CD4-positive, alpha-beta T cell treated with Interleukin-6 for 4 hours (primary cell): ENCODE measurements at regions not wholly inside any gene's neighbourhood (a gene's known extent, or its start where the extent isn't known, plus 50 kb on each side); places are given as distances from the start of the nearest gene placed in this dataset.

Source experiments
- DNase-seq: peaks from one replicate; pipeline ENCODE4 v3.0.0-alpha.2; 2020; ENCODE audit warnings: mixed read lengths

DNA sequence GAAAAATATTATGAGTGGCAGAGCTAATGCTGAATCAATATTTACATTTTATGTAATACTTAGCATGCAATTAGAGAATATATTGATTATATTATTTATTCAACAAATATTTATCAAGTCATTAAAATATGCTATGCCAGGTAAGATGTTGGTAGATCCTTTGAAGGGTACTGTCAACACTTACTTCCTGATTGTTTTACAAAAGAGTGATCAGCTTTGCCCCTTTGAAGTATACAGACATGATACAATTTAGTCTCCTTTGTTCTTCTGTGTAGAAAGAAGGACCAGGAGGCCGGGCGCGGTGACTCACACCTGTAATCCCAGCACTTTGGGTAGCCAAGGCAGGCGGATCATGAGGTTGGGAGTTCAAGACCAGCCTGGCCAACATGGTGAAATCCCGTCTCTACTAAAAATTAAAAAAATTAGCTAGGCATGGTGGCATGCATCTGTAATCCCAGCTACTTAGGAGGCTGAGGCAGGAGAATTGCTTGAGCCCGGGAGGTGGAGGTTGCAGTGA lies 73.9 kb upstream of the IFNG-AS1 start:
- DNase-seq = no peak

DNA sequence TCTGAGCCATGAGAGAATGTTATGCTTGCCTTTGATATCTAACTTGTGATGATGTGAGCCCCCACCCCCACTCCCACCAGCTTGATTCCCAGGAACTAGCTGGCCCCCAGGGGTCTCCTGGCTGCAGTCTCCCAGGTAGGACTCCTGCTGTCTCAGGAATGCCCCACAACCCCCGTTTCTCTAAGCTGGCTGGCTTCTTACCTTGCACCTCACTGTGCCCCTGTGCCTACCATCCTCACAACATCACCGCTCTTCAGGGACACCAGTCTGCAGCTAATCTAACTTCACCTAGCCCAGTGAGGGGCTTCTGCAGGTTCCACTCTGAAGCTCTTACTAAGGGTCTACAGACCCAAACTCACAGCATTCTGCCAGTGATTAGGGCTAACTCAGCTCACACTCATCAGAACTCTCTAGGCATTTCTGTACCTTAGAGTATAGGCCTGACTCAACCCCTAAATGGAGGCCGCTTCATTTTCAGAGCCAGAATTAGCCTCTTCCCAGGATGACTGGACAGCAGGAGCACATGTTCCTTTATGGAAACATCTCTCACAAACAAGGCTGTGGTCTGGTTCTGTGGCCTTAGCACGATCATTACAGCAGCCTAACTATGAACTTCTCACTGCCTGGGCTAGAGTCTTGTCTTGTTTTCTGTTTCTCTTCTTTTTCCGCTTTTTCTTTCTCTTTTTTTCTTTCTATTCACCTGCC lies 72.8 kb upstream of the IFNG-AS1 start:
- DNase-seq = no peak

GRCh38 chr12:67917811-67918210 lies 71.4 kb upstream of the IFNG-AS1 start:
- no peak for DNase-seq

DNA sequence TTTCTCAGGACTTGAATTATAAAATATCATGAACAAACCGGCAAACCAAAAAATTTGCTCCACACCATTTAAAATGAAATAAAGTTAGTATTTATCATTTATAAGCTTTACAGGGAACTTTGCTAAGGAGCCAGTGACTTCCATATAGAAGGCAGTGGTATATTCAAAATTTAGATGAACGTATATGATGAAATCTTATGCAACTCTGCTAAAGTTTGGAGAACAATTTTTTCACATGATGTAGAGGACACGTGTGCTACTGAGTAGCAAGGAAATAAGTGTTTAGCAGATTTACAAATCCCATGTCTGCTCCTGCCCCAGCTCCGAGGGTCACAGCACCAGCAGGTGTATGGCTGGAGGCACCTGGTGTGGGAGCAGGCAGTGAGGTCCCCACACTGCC lies 70.8 kb upstream of the IFNG-AS1 start:
- no peak for DNase-seq

- no peak for DNase-seq
These were observed 69.8 kb upstream of the IFNG-AS1 start for GRCh38 chr12:67919406-67919805.

- DNase-seq = no peak
These were observed 68.8 kb upstream of the IFNG-AS1 start for GRCh38 chr12:67920413-67920812.

- DNase-seq = no peak
These were observed 68.0 kb upstream of the IFNG-AS1 start for GRCh38 chr12:67921286-67921685.

DNA sequence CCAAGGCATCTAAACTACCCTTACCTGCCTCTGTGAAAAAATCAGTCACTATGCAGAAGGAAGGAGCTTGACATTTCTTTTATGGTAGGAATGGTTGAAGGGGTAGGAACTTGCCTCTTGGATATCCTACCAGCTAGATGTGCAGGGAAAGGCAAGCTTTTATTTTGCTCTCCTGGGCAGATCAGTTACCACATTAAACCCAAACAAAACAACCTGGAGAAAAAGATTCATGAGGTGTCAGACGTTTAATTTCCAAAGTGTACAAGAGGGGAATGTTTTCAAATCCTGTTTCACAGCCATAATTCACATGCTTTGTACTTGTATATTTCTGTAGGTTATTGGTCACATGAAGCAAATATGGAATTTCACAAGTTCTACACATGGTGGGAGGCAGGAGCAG lies 67.0 kb upstream of the IFNG-AS1 start:
- DNase-seq = no peak

GRCh38 chr12:67925077-67925476 lies 64.2 kb upstream of the IFNG-AS1 start:
- no peak for DNase-seq

- DNase-seq = no peak
These were observed 63.7 kb upstream of the IFNG-AS1 start for GRCh38 chr12:67925552-67925951.

DNA sequence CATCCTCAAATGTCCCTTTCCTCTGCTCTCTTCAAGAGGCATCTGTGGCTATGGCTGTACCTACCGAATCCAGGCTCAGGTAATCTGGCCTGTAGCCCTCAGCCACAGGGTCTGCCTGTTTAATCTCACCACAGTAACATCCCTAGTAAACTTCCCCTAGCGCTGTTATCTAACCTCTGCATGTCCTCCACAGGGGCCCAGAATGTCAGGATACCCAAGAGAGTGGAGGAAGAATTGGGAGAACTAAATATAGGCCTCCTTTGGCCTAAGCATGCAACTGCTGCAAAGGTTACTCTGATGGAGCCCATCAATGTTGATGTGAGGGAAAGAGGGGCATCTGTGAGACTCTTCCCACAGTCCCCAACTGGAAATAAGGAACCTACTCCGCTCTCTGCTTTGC lies 63.2 kb upstream of the IFNG-AS1 start:
- DNase-seq = no peak

- no peak for DNase-seq
These were observed 61.9 kb upstream of the IFNG-AS1 start for GRCh38 chr12:67927324-67927723.

- DNase-seq = no peak
These were observed 61.4 kb upstream of the IFNG-AS1 start for GRCh38 chr12:67927815-67928214.

DNA sequence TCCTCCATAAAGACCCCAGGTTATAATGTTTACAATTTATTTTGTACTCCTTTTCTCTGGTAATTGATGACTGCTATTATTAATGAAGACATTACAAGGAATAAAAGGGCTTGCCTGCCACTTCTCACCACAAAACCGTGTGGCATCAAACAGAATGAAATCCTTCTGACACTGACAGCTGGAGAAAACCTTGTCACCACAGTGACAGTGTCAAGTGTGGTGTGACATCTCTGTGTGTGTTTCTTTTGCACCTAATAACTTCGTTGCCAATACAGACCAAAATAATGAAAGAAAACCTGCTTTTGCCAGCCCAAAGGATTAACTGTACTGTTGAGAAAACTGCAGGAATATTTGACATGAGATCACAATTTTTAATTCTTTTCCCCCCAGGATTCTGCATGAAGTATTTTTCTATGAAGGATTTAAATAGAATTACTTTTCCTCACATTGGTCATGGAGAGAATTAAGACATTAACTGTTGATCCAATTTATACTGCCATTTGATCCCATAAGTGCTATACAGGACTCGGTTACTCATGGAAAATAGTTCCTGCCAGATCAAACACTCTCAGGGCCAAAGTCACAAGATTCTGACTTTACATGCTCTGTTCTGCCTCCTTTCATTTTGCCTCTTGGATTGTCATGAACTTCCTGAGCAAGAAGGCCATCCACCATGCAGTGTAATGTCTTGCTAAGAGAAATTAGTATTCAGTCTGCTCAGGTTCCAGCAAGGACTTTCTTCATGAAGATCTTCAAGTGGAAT lies 60.4 kb upstream of the IFNG-AS1 start:
- no peak for DNase-seq

DNA sequence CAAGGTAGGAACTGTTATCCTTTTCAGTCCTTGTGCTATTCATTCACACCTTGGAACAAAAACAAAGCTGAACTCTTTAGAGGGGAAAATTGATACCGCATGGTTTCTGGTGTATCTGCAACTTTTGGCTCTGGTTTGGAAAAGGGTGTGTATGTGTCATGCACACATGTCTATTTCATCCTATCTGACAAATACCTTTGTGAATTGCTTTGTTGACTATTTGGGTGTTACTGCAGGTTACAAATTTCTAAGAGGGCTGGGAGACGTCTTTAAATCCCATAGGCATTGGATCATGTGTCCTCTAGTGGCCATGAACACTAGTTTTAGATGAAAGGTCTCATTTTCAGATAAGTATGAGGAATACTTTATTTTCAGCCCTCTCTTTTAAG lies 59.9 kb upstream of the IFNG-AS1 start:
- no peak for DNase-seq

- DNase-seq = peak; percentile 4
These were observed 51.4 kb upstream of the IFNG-AS1 start for GRCh38 chr12:67937822-67938221.
